Mesenchymal stem cell (in vitro differentiated cells and primary cell): ENCODE measurements at regions not wholly inside any gene's neighbourhood (a gene's known extent, or its start where the extent isn't known, plus 50 kb on each side); places are given as distances from the start of the nearest gene placed in this dataset.

Source experiments
- DNase-seq: peaks from one replicate; pipeline ENCODE4 v3.0.0-alpha.2; 2013
- H2AFZ ChIP-seq: one replicate; pipeline ENCODE4 v1.6.1; 2013; ENCODE audit warnings: low read depth, mild to moderate bottlenecking, control low read depth, inconsistent platforms, low read length, moderate library complexity
- H2AK5ac ChIP-seq: 2 replicates; pipeline ENCODE4 v1.6.1; 2013; ENCODE audit warnings: low read length, moderate library complexity, mild to moderate bottlenecking, inconsistent platforms; ENCODE audit not compliant: severe bottlenecking
- H2BK120ac ChIP-seq: one replicate; pipeline ENCODE4 v1.6.1; 2013; ENCODE audit warnings: low read depth, mild to moderate bottlenecking, inconsistent platforms, low read length, moderate library complexity
- H2BK12ac ChIP-seq, 2 experiments: one replicate each; pipeline ENCODE4 v1.6.1; 2013; ENCODE audit warnings: inconsistent platforms in 2 of 2, low read length in 2 of 2, mild to moderate bottlenecking in 2 of 2, moderate library complexity in 2 of 2, control low read depth in 1 of 2
- H2BK15ac ChIP-seq: one replicate; pipeline ENCODE4 v1.6.1; 2013; ENCODE audit warnings: mild to moderate bottlenecking, low read depth, inconsistent platforms; ENCODE audit not compliant: poor library complexity, severe bottlenecking
- H2BK5ac ChIP-seq: 2 replicates; pipeline ENCODE4 v1.6.1; 2013; ENCODE audit warnings: low read depth, mild to moderate bottlenecking, low read length, control low read depth, inconsistent platforms; ENCODE audit not compliant: poor library complexity, severe bottlenecking
- H3K14ac ChIP-seq, 2 experiments: one replicate each; pipeline ENCODE4 v1.6.1; 2013; ENCODE audit warnings: inconsistent platforms in 2 of 2, low read length in 2 of 2, control low read depth in 1 of 2, mild to moderate bottlenecking in 1 of 2, moderate library complexity in 1 of 2
- H3K18ac ChIP-seq, 2 experiments: one replicate each; pipeline ENCODE4 v1.6.1; 2013; ENCODE audit warnings: inconsistent platforms in 2 of 2, low read length in 2 of 2, control low read depth in 1 of 2, low read depth in 1 of 2, mild to moderate bottlenecking in 1 of 2
- H3K23ac ChIP-seq, 2 experiments: one replicate each; pipeline ENCODE4 v1.6.1; 2013; ENCODE audit warnings: inconsistent platforms in 2 of 2, low read length in 2 of 2, mild to moderate bottlenecking in 2 of 2, moderate library complexity in 2 of 2, control low read depth in 1 of 2
- H3K27ac ChIP-seq: 2 replicates; pipeline ENCODE4 v1.5.1; 2013; ENCODE audit warnings: mild to moderate bottlenecking, moderate library complexity, low read length, control low read depth, inconsistent platforms; ENCODE audit not compliant: poor library complexity, severe bottlenecking
- H3K27me3 ChIP-seq, 2 experiments: 2 replicates each; pipeline versions ENCODE4 v1.6.1 to v1.7.0; 2013; ENCODE audit warnings: low read length in 2 of 2, mild to moderate bottlenecking in 2 of 2, moderate library complexity in 2 of 2, control low read depth in 1 of 2, inconsistent platforms in 1 of 2; ENCODE audit not compliant: control insufficient read depth in 1 of 2, insufficient read depth in 1 of 2
- H3K36me3 ChIP-seq, 2 experiments: 2 replicates each; pipeline versions ENCODE4 v1.6.1 to v1.7.0; 2013; ENCODE audit warnings: low read length in 2 of 2, control low read depth in 1 of 2, inconsistent platforms in 1 of 2, low read depth in 1 of 2, mild to moderate bottlenecking in 1 of 2; ENCODE audit not compliant: insufficient read depth in 2 of 2, control insufficient read depth in 1 of 2
- H3K4ac ChIP-seq, 2 experiments: one replicate each; pipeline ENCODE4 v1.6.1; 2013; ENCODE audit warnings: inconsistent platforms in 2 of 2, low read length in 2 of 2, mild to moderate bottlenecking in 2 of 2, moderate library complexity in 2 of 2, control low read depth in 1 of 2, low read depth in 1 of 2
- H3K4me1 ChIP-seq: 2 replicates; pipeline ENCODE4 v1.6.1; 2013; ENCODE audit warnings: low read depth, low read length, control low read depth; ENCODE audit not compliant: control insufficient read depth, insufficient read depth
- H3K4me2 ChIP-seq: 2 replicates; pipeline ENCODE4 v1.6.1; 2013; ENCODE audit warnings: low read length, mild to moderate bottlenecking, inconsistent platforms; ENCODE audit not compliant: poor library complexity, severe bottlenecking
- H3K4me3 ChIP-seq, 2 experiments: 2 replicates each; pipeline versions ENCODE4 v1.5.1 to v1.7.0; 2013; ENCODE audit warnings: low read length in 2 of 2, mild to moderate bottlenecking in 2 of 2, control low read depth in 1 of 2, low read depth in 1 of 2; ENCODE audit not compliant: insufficient read depth in 1 of 2
- H3K79me1 ChIP-seq: replicated peaks from 2 replicates; pipeline ENCODE4 v1.6.1; 2013; ENCODE audit warnings: mild to moderate bottlenecking, control low read depth, low read length, inconsistent platforms; ENCODE audit not compliant: poor library complexity, severe bottlenecking
- H3K9ac ChIP-seq: 2 replicates; pipeline ENCODE4 v1.7.0; 2013; ENCODE audit warnings: mild to moderate bottlenecking, low read length, moderate library complexity
- H3K9me3 ChIP-seq: 2 replicates; pipeline ENCODE4 v1.7.0; 2013; ENCODE audit warnings: mild to moderate bottlenecking, low read length; ENCODE audit not compliant: control insufficient read depth
- H4K8ac ChIP-seq: one replicate; pipeline ENCODE4 v1.6.1; 2013; ENCODE audit warnings: inconsistent platforms, mild to moderate bottlenecking, low read length, moderate library complexity
- H4K91ac ChIP-seq: one replicate; pipeline ENCODE4 v1.6.1; 2013; ENCODE audit warnings: mild to moderate bottlenecking, low read length, inconsistent platforms
- WGBS: methylation state at CpG from one replicate; pipeline ENCODE4 v1.1.7; 2013; ENCODE audit warnings: mixed read lengths; 5-methylcytosine and 5-hydroxymethylcytosine counted together

- Histone ChIP-seq H3K9ac (no peak overlapping the region), H3K4ac (no peak overlapping the region), H2BK12ac (no peak overlapping the region), H3K79me1 (no peaks in the 10 kb centered on the region), H3K4me2 (no peak overlapping the region), H4K91ac (no peak overlapping the region), H3K27me3 (no peaks in the 10 kb centered on the region), H3K14ac (no peak overlapping the region), H3K23ac (no peak overlapping the region), H3K18ac (no peak overlapping the region), H3K9me3 (no peaks in the 10 kb centered on the region), H2AFZ (no peak overlapping the region), H2BK120ac (no peak overlapping the region), H3K4me1 (no peaks in the 10 kb centered on the region), H2AK5ac (no peak overlapping the region), H2BK5ac (no peak overlapping the region), H3K36me3 (no peaks in the 10 kb centered on the region), H3K27ac (no peak overlapping the region), H3K4me3 (no peak overlapping the region), H4K8ac (no peak overlapping the region), H2BK15ac (no peak overlapping the region)
- no CpG with 5 or more reads among the region's 1 CpG for WGBS
- no peak for DNase-seq
These were observed 190.2 kb upstream of the PCSK5 start for GRCh38 chr9:75700252-75700640.

GRCh38 chr9:75707191-75707590 lies 183.3 kb upstream of the PCSK5 start:
- no peaks in the 10 kb centered on the region for H3K9me3 ChIP-seq
- H2AFZ ChIP-seq = no peak overlapping the region
- no peak overlapping the region for H3K18ac ChIP-seq
- H2BK12ac ChIP-seq = no peak overlapping the region
- no peaks in the 10 kb centered on the region for H3K79me1 ChIP-seq
- no peaks in the 10 kb centered on the region for H3K4me1 ChIP-seq
- no peak overlapping the region for H4K8ac ChIP-seq
- no peak overlapping the region for H3K9ac ChIP-seq
- H3K27ac ChIP-seq = no peak overlapping the region
- H2BK5ac ChIP-seq = no peak overlapping the region
- H3K14ac ChIP-seq = no peak overlapping the region
- no peak overlapping the region for H3K4me2 ChIP-seq
- H3K27me3 ChIP-seq = no peaks in the 10 kb centered on the region
- no peak overlapping the region for H3K4ac ChIP-seq
- no peak overlapping the region for H2AK5ac ChIP-seq
- H3K4me3 ChIP-seq = no peak overlapping the region
- no peaks in the 10 kb centered on the region for H3K36me3 ChIP-seq
- H3K23ac ChIP-seq = no peak overlapping the region
- no peak overlapping the region for H2BK120ac ChIP-seq
- no peak for DNase-seq
- no peak overlapping the region for H4K91ac ChIP-seq
- WGBS = no CpG with 5 or more reads among the region's 2 CpGs
- no peak overlapping the region for H2BK15ac ChIP-seq

- Histone ChIP-seq H3K79me1 (no peaks in the 10 kb centered on the region), H3K14ac (no peak overlapping the region), H3K4me2 (no peak overlapping the region), H4K8ac (no peak overlapping the region), H3K4ac (no peak overlapping the region), H2AFZ (no peak overlapping the region), H3K36me3 (no peaks in the 10 kb centered on the region), H3K4me3 (no peak overlapping the region), H3K9me3 (no peaks in the 10 kb centered on the region), H3K27me3 (no peaks in the 10 kb centered on the region), H3K18ac (no peak overlapping the region), H2BK120ac (no peak overlapping the region), H2AK5ac (no peak overlapping the region), H2BK15ac (no peak overlapping the region), H2BK5ac (no peak overlapping the region), H2BK12ac (no peak overlapping the region), H3K9ac (no peak overlapping the region), H3K4me1 (no peaks in the 10 kb centered on the region), H3K23ac (no peak overlapping the region), H4K91ac (no peak overlapping the region), H3K27ac (no peak overlapping the region)
- DNase-seq = no peak
- 88% methylated on average over 2 of the region's 2 CpGs for WGBS
These were observed 180.8 kb upstream of the PCSK5 start for GRCh38 chr9:75709698-75710097.

GRCh38 chr9:75712700-75713099 lies 177.8 kb upstream of the PCSK5 start:
- Histone ChIP-seq H4K91ac (no peak overlapping the region), H3K27me3 (no peaks in the 10 kb centered on the region), H3K23ac (no peak overlapping the region), H3K4me3 (no peak overlapping the region), H4K8ac (no peak overlapping the region), H3K18ac (no peak overlapping the region), H3K4me1 (no peaks in the 10 kb centered on the region), H3K27ac (no peak overlapping the region), H2BK15ac (no peak overlapping the region), H3K79me1 (no peaks in the 10 kb centered on the region), H3K14ac (no peak overlapping the region), H2BK12ac (no peak overlapping the region), H3K9ac (no peak overlapping the region), H3K4ac (no peak overlapping the region), H2BK5ac (no peak overlapping the region), H2AFZ (no peak overlapping the region), H3K9me3 (no peaks in the 10 kb centered on the region), H3K4me2 (no peak overlapping the region), H2BK120ac (no peak overlapping the region), H2AK5ac (no peak overlapping the region), H3K36me3 (no peaks in the 10 kb centered on the region)
- no peak for DNase-seq
